Mesothelial cell of epicardium (in vitro differentiated cells): ENCODE measurements at regions not wholly inside any gene's neighbourhood (a gene's known extent, or its start where the extent isn't known, plus 50 kb on each side); places are given as distances from the start of the nearest gene placed in this dataset.

Experiments used
- DNase-seq, 2 experiments: peaks; one replicate each; pipeline ENCODE4 v3.0.0; 2021; ENCODE audit warnings: low spot score in 2 of 2; ENCODE audit not compliant: unreplicated experiment in 2 of 2
- H3K27ac Mint-ChIP-seq: 2 replicates; pipeline ENCODE4 v1.8.0; 2021; ENCODE audit warnings: mixed read lengths
- H3K27me3 Mint-ChIP-seq: 2 replicates; pipeline ENCODE4 v1.8.0; 2021; ENCODE audit warnings: low read depth, mixed read lengths
- H3K36me3 Mint-ChIP-seq: 2 replicates; pipeline ENCODE4 v1.8.0; 2021; ENCODE audit warnings: mixed read lengths
- H3K4me1 Mint-ChIP-seq: 2 replicates; pipeline ENCODE4 v1.8.0; 2021; ENCODE audit warnings: mixed read lengths
- H3K4me3 Mint-ChIP-seq: 2 replicates; pipeline ENCODE4 v1.8.0; 2021; ENCODE audit warnings: mild to moderate bottlenecking, moderate library complexity, mixed read lengths
- H3K9me3 Mint-ChIP-seq: 2 replicates; pipeline ENCODE4 v1.8.0; 2021; ENCODE audit warnings: mixed read lengths
- CTCF ChIP-seq: fragments of 200-600 bp; sonication (generic); IDR thresholded peaks from one replicate; pipeline ENCODE4 v1.5.0; 2021; ENCODE audit warnings: antibody characterized with exemption; ENCODE audit not compliant: unreplicated experiment

- H3K27me3 Mint-ChIP-seq = peaks cover 10% of the 10 kb centered on the region
- H3K9me3 Mint-ChIP-seq = peaks cover 14% of the 10 kb centered on the region
- DNase-seq = no peak
- H3K4me3 Mint-ChIP-seq = no peak overlapping the region
- no peak overlapping the region for H3K27ac Mint-ChIP-seq
- H3K4me1 Mint-ChIP-seq = no peaks in the 10 kb centered on the region
- no peak for TF ChIP-seq CTCF
- H3K36me3 Mint-ChIP-seq = no peaks in the 10 kb centered on the region
These were observed 438.0 kb upstream of the CPEB2 start for GRCh38 chr4:14564281-14564680.

GRCh38 chr4:14566518-14566917 is 435.8 kb upstream of the CPEB2 start:
- DNase-seq = no peak
- H3K4me3 Mint-ChIP-seq = no peak overlapping the region

GRCh38 chr4:14568351-14568750 is 433.9 kb upstream of the CPEB2 start:
- Mint-ChIP-seq H3K36me3 (no peaks in the 10 kb centered on the region), H3K4me3 (no peak overlapping the region), H3K9me3 (peaks cover 14% of the 10 kb centered on the region), H3K27me3 (no peaks in the 10 kb centered on the region), H3K4me1 (no peaks in the 10 kb centered on the region), H3K27ac (no peak overlapping the region)
- no peak for TF ChIP-seq CTCF
- DNase-seq = no peak

More at GRCh38 chr4:14566518-14566917, 435.8 kb upstream of the CPEB2 start:
- Mint-ChIP-seq H3K9me3 (peaks cover 14% of the 10 kb centered on the region), H3K36me3 (no peaks in the 10 kb centered on the region), H3K27ac (no peak overlapping the region), H3K4me1 (no peaks in the 10 kb centered on the region), H3K27me3 (peaks cover 3% of the 10 kb centered on the region)
- no peak for TF ChIP-seq CTCF

GRCh38 chr4:14575289-14575688 is 427.0 kb upstream of the CPEB2 start:
- H3K36me3 Mint-ChIP-seq = no peaks in the 10 kb centered on the region
- peaks cover 1% of the 10 kb centered on the region for H3K27me3 Mint-ChIP-seq
- DNase-seq = no peak
- no peak overlapping the region for H3K27ac Mint-ChIP-seq
- no peak for TF ChIP-seq CTCF
- H3K4me1 Mint-ChIP-seq = no peaks in the 10 kb centered on the region
- H3K4me3 Mint-ChIP-seq = no peak overlapping the region
- no peaks in the 10 kb centered on the region for H3K9me3 Mint-ChIP-seq

GRCh38 chr4:14575919-14576318 is 426.4 kb upstream of the CPEB2 start:
- no peak for TF ChIP-seq CTCF
- Mint-ChIP-seq H3K27ac (no peak overlapping the region), H3K4me3 (no peak overlapping the region), H3K27me3 (peaks cover 1% of the 10 kb centered on the region), H3K36me3 (no peaks in the 10 kb centered on the region), H3K9me3 (no peaks in the 10 kb centered on the region), H3K4me1 (no peaks in the 10 kb centered on the region)
- no peak for DNase-seq

GRCh38 chr4:14580061-14580460 is 422.2 kb upstream of the CPEB2 start:
- peaks cover 1% of the 10 kb centered on the region for H3K27me3 Mint-ChIP-seq
- TF ChIP-seq CTCF = no peak
- no peak overlapping the region for H3K27ac Mint-ChIP-seq

More at GRCh38 chr4:14580061-14580460, 422.2 kb upstream of the CPEB2 start:
- Mint-ChIP-seq H3K36me3 (no peaks in the 10 kb centered on the region), H3K4me1 (no peaks in the 10 kb centered on the region), H3K4me3 (no peak overlapping the region), H3K9me3 (no peaks in the 10 kb centered on the region)
- no peak for DNase-seq
